GM23338 (cell line): ENCODE measurements at regions not wholly inside any gene's neighbourhood (a gene's known extent, or its start where the extent isn't known, plus 50 kb on each side); places are given as distances from the start of the nearest gene placed in this dataset.

Experiments
- ATAC-seq: fragments of 200-7000 bp; cut with Tn5 transposase; 3 replicates; pipeline ENCODE4 v1.9.1; 2020
- DNase-seq: peaks from one replicate; pipeline ENCODE4 v3.0.0-alpha.2; 2015; ENCODE audit warnings: low spot score
- H2AFZ ChIP-seq: fragments of 200-600 bp; sonication (generic); 2 replicates; pipeline ENCODE4 v1.8.0; 2016; ENCODE audit warnings: antibody characterized with exemption, mild to moderate bottlenecking, moderate library complexity
- H3F3A ChIP-seq: fragments of 200-600 bp; sonication (generic); replicated peaks from 2 replicates; pipeline ENCODE4 v1.8.0; 2017; ENCODE audit warnings: antibody characterized with exemption, mixed run types, low read depth
- H3K27ac ChIP-seq: fragments of 200-600 bp; sonication (generic); 2 replicates; pipeline ENCODE4 v1.6.1; 2016; ENCODE audit warnings: low read depth
- H3K27me3 ChIP-seq: fragments of 200-600 bp; sonication (generic); 2 replicates; pipeline ENCODE4 v1.8.0; 2016; ENCODE audit warnings: mild to moderate bottlenecking, mixed run types, moderate library complexity; ENCODE audit not compliant: insufficient read depth
- H3K36me3 ChIP-seq: fragments of 200-600 bp; sonication (generic); 2 replicates; pipeline ENCODE4 v1.8.0; 2016; ENCODE audit warnings: mild to moderate bottlenecking; ENCODE audit not compliant: insufficient read depth
- H3K4me1 ChIP-seq: fragments of 200-600 bp; sonication (generic); 2 replicates; pipeline ENCODE4 v1.8.0; 2016; ENCODE audit warnings: mild to moderate bottlenecking, moderate library complexity; ENCODE audit not compliant: insufficient read depth
- H3K4me2 ChIP-seq: fragments of 200-600 bp; sonication (generic); 2 replicates; pipeline ENCODE4 v1.7.1; 2017; ENCODE audit warnings: mixed run types
- H3K4me3 ChIP-seq: fragments of 200-600 bp; sonication (generic); 2 replicates; pipeline ENCODE4 v1.6.1; 2016; ENCODE audit warnings: mixed run types
- H3K79me2 ChIP-seq: fragments of 200-600 bp; sonication (generic); replicated peaks from 2 replicates; pipeline ENCODE4 v1.8.0; 2017; ENCODE audit warnings: mild to moderate bottlenecking; ENCODE audit not compliant: insufficient read depth
- H3K9me2 ChIP-seq: fragments of 200-600 bp; sonication (generic); 2 replicates; pipeline ENCODE4 v1.8.0; 2017; ENCODE audit not compliant: insufficient read depth
- H4K20me1 ChIP-seq: fragments of 200-600 bp; sonication (generic); replicated peaks from 2 replicates; pipeline ENCODE4 v1.8.0; 2017; ENCODE audit warnings: mild to moderate bottlenecking; ENCODE audit not compliant: insufficient read depth
- H3K27ac Mint-ChIP-seq: 2 replicates; pipeline ENCODE4 v1.8.0; 2020; ENCODE audit warnings: inconsistent platforms, mild to moderate bottlenecking, moderate library complexity, mixed read lengths
- H3K27me3 Mint-ChIP-seq: 3 replicates; pipeline ENCODE4 v1.8.0; 2022; ENCODE audit warnings: low read depth, mild to moderate bottlenecking, moderate library complexity, mixed read lengths, inconsistent platforms; ENCODE audit not compliant: insufficient read depth, poor library complexity
- H3K36me3 Mint-ChIP-seq: 3 replicates; pipeline ENCODE4 v1.8.0; 2021; ENCODE audit warnings: low read depth, mild to moderate bottlenecking, inconsistent platforms, moderate library complexity, mixed read lengths
- H3K4me1 Mint-ChIP-seq: 3 replicates; pipeline ENCODE4 v1.8.0; 2020; ENCODE audit warnings: mild to moderate bottlenecking, inconsistent platforms, mixed read lengths
- H3K4me3 Mint-ChIP-seq: 3 replicates; pipeline ENCODE4 v1.8.0; 2021; ENCODE audit warnings: moderate library complexity, mild to moderate bottlenecking, inconsistent platforms, mixed read lengths
- H3K9me3 Mint-ChIP-seq: 3 replicates; pipeline ENCODE4 v1.8.0; 2020; ENCODE audit warnings: moderate library complexity, mild to moderate bottlenecking, inconsistent platforms, mixed read lengths
- CREB1 ChIP-seq: fragments of 250-450 bp; sonication (Bioruptor Pico); IDR thresholded peaks from 2 replicates; pipeline ENCODE4 v1.5.0; 2020; ENCODE audit warnings: low read depth, mild to moderate bottlenecking, moderate library complexity
- ETS1 ChIP-seq: IDR thresholded peaks from 2 replicates; pipeline ENCODE4 v1.6.1; 2016; ENCODE audit warnings: antibody characterized with exemption
- EZH2 ChIP-seq: fragments of 200-600 bp; sonication (generic); IDR thresholded peaks from one replicate; pipeline ENCODE4 v1.8.0; 2017; ENCODE audit warnings: antibody characterized with exemption, mild to moderate bottlenecking, low read depth; ENCODE audit not compliant: unreplicated experiment
- EZH2phosphoT487 ChIP-seq: fragments of 200-600 bp; sonication (generic); IDR thresholded peaks from one replicate; pipeline ENCODE4 v1.8.1; 2018; ENCODE audit warnings: antibody characterized with exemption; ENCODE audit not compliant: unreplicated experiment
- JUNB ChIP-seq: IDR thresholded peaks from one replicate; pipeline ENCODE4 v1.6.1; 2016; ENCODE audit warnings: antibody characterized with exemption; ENCODE audit not compliant: unreplicated experiment
- NANOG ChIP-seq: IDR thresholded peaks from 2 replicates; pipeline ENCODE4 v1.6.1; 2016; ENCODE audit warnings: antibody characterized with exemption, borderline replicate concordance
- POLR2AphosphoS5 ChIP-seq: IDR thresholded peaks from 2 replicates; pipeline ENCODE4 v1.6.1; 2016; ENCODE audit warnings: antibody characterized with exemption, low read depth
- REST ChIP-seq: IDR thresholded peaks from one replicate; pipeline ENCODE4 v1.6.1; 2018; ENCODE audit warnings: antibody characterized with exemption; ENCODE audit not compliant: unreplicated experiment
- STAT1 ChIP-seq: IDR thresholded peaks from one replicate; pipeline ENCODE4 v1.6.1; 2016; ENCODE audit warnings: antibody characterized with exemption; ENCODE audit not compliant: unreplicated experiment
- ZNF331 ChIP-seq: fragments of 250-450 bp; sonication (Bioruptor Pico); IDR thresholded peaks from 2 replicates; pipeline ENCODE4 v1.5.0; 2020; ENCODE audit warnings: low read depth, mild to moderate bottlenecking, moderate library complexity
- TF ChIP-seq, protein P1 (sequence below), 2 experiments: fragments of 200-600 bp in 1 of 2; sonication (generic) in 1 of 2; conservative IDR thresholded peaks; 2 replicates each; pipeline versions ENCODE4 v1.5.1 to v1.6.1; 2016 to 2017; ENCODE audit warnings: antibody characterized with exemption in 2 of 2, low read depth in 2 of 2, mild to moderate bottlenecking in 2 of 2, moderate library complexity in 1 of 2

GRCh38 chr17:77451894-77452852 is 311.4 kb downstream of the SEC14L1 start (continued):
- TF ChIP-seq JUNB, result no peak
- no peak for TF ChIP-seq POLR2AphosphoS5

DNA sequence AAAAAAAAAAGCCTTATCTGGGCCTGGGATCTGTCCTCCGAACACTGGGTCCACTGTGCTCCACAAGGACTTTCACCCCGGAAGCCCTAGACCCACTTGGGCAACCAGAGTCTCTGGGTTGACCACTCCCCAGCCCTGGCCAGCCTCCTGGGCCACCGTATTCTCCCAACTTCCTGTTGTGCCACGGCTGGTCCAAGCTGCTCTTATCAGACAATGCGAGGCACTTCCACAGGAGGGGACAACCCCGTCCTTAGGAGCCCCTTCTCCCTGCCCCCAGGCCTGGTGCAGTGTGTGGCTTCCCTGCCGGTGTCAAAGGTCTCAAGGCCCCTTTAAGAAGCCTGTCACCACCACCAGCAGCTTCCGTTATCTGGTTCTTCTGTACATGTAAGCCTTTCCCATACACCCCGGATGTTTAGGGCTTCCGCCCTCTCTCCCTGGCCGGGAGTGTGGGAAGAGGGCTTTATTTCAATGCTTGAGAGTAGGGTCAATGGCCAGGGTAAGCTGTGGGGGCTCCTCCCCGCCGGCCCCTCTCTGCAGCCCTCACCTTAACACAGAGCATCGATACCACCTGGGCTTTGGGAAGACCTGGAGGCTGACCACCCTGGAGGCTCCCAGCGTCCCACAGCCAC is 313.0 kb downstream of the SEC14L1 start:
- H3K4me2 ChIP-seq, result no peak overlapping the region
- no peaks in the 10 kb centered on the region for H3K27me3 ChIP-seq
- Mint-ChIP-seq H3K36me3 (peaks cover 4% of the 10 kb centered on the region; the same call in 1 of the 3 replicates), H3K4me3 (0 out of 3 replicates have a peak overlapping the region, but pooled peaks have one; percentile 90), H3K9me3 (no peaks in the 10 kb centered on the region), H3K27me3 (peaks cover 36% of the 10 kb centered on the region), H3K4me1 (peaks cover 72% of the 10 kb centered on the region), H3K27ac (no peak overlapping the region)
- H4K20me1 ChIP-seq, result peaks cover 12% of the 10 kb centered on the region; the same call in 1 of the 2 replicates
- H3K4me1 ChIP-seq, result peaks cover 40% of the 10 kb centered on the region
- no peaks in the 10 kb centered on the region for H3K9me2 ChIP-seq
- no peaks in the 10 kb centered on the region for H3K36me3 ChIP-seq
- H3K4me3 ChIP-seq, result no peak overlapping the region
- no peak overlapping the region for H3K27ac ChIP-seq
- H2AFZ ChIP-seq, result no peak overlapping the region
- ATAC-seq (no peak), DNase-seq (no peak)
- peaks cover 6% of the 10 kb centered on the region; the same call in 1 of the 2 replicates for H3F3A ChIP-seq
- peaks cover 77% of the 10 kb centered on the region for H3K79me2 ChIP-seq
- TF ChIP-seq REST, result no peak
- no peak for TF ChIP-seq POLR2AphosphoS5
- no peak for TF ChIP-seq JUNB
- TF ChIP-seq NANOG, result no peak
- no peak for TF ChIP-seq CREB1 (CRISPR knock-in tag)
- no peak for TF ChIP-seq ETS1
- TF ChIP-seq ZNF331 (CRISPR knock-in tag), result no peak
- no peak for TF ChIP-seq STAT1
- TF ChIP-seq, protein P1, sequence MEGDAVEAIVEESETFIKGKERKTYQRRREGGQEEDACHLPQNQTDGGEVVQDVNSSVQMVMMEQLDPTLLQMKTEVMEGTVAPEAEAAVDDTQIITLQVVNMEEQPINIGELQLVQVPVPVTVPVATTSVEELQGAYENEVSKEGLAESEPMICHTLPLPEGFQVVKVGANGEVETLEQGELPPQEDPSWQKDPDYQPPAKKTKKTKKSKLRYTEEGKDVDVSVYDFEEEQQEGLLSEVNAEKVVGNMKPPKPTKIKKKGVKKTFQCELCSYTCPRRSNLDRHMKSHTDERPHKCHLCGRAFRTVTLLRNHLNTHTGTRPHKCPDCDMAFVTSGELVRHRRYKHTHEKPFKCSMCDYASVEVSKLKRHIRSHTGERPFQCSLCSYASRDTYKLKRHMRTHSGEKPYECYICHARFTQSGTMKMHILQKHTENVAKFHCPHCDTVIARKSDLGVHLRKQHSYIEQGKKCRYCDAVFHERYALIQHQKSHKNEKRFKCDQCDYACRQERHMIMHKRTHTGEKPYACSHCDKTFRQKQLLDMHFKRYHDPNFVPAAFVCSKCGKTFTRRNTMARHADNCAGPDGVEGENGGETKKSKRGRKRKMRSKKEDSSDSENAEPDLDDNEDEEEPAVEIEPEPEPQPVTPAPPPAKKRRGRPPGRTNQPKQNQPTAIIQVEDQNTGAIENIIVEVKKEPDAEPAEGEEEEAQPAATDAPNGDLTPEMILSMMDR (conservative IDR thresholded peaks at IDR 0.05; ENCODE audit: low read depth in 2 of 2), result no peak
- TF ChIP-seq EZH2phosphoT487, result no peak
- TF ChIP-seq EZH2, result no peak
